GM10266 (cell line): ENCODE measurements at regions not wholly inside any gene's neighbourhood (a gene's known extent, or its start where the extent isn't known, plus 50 kb on each side); places are given as distances from the start of the nearest gene placed in this dataset.

Experiments
- DNase-seq: peaks from one replicate; pipeline ENCODE4 v3.0.0; 2012; ENCODE audit errors: extremely low spot score
- CTCF ChIP-seq: IDR thresholded peaks from 2 replicates; pipeline ENCODE4 v1.5.1; 2012; ENCODE audit warnings: mild to moderate bottlenecking, low read depth; ENCODE audit not compliant: control insufficient read depth, insufficient read depth; ENCODE audit errors: missing control alignments

- no peak for TF ChIP-seq CTCF
- DNase-seq: no peak
These were observed 113.4 kb upstream of the GLI2 start for GRCh38 chr2:120622159-120622869.

DNA sequence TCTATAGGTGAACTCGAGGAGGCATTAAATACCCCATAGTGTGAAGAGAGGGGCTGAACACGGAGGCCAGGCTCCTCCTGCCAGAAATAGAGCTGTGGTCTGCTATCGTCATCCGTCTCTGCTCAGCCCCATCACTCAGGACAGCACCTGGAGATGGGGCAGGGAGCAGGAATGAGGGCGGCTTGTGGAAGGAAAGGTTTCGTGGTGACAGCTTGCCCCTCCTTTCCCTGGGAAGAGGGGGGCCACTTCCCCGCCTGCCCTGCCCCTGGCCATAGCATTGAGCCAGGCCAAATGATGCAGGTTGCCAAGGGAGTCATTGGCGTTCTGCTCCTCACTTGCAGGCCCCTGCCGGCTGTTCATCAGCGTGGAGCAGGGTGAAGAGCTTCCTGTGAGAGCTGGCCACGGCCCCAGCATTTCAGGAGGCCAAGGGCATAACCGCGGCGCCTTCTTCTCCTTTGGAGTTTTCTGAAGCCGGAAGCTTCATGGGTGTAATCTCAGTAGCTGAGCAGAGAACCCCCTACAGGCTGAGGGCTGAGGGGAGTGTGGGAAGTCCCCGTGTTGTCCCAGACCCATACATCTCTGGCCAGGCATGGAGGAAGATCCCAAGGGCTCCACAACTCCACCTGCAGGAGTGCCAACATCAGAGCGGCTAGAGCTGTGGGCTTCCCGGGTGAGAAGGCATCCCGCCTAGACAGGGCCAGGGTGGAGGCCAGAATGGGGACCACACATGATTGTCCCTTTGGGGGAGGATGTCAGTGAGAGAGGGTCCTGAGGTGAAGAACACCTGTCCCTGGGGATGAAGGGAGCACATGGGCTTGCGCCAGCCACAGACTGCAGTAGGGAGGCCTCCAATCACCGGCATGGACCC lies 112.5 kb upstream of the GLI2 start:
- no peak for DNase-seq
- no peak for TF ChIP-seq CTCF

DNA sequence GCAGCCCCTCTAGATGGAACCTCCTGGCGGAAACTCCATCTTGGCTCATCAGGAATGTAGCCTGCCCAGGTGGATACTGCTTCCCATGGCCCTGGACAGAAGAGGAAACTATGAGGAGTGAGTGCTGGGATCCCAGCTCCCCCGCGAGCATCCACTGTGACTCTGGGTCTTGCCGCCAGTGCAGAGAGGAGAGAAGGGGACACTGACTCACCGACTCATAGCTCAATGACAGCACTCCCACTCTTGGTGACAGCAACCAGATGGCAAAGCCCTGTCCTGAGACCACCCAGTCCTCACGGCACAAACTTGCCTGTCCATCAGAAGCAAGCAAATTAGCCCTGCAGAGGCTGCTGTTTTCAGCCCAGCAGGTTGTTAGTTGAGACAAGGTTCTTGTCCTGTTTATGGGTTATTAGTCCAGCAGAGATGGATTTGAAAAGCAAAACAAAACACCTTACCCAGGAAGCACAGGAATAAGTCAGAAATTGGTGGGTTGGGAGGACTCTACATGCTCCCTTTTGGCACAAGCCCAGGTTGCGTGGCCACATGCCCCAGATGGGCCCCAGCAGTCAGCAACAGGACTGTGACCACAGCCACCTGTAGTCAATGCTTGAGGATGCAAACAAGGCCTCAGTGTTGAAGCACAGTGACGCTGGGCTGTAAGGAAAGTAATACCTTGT lies 111.5 kb upstream of the GLI2 start:
- TF ChIP-seq CTCF: no peak
- no peak for DNase-seq

GRCh38 chr2:120624738-120625446 lies 110.8 kb upstream of the GLI2 start:
- TF ChIP-seq CTCF: no peak
- DNase-seq: no peak

DNA sequence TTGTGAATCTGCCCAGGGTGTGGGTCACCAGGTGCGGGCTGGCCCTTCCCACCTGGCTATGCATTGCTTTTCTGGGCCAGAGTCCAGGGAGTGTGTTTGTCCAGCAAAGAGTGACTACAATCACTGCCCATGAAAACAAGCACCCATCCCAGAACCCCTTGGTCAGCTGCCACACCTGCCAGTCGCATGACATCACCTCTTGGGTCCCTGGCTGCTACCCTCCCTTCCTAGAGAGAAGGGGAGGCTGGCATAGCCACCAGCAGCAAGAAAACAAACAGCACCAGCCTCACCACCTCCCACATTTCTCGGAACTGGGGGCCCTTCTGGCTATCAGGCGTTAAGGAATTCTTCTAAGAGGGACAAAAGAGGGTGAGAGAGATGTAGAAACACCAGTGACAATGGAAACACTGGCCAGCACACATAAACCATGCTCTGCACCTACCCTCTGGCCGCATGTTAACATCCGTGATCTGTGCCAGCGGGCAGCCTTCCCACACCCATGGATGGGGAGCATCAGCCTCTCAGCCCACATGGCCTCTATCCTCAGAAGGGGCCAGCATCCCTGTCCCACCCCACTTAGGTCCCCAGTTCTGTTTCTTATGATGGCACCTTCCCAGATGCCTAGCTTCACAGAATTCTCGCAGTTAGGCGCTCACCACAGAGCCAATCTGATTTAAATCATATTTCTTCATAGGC lies 109.7 kb upstream of the GLI2 start:
- no peak for DNase-seq
- no peak for TF ChIP-seq CTCF

GRCh38 chr2:120626566-120626965 lies 109.1 kb upstream of the GLI2 start:
- TF ChIP-seq CTCF: no peak
- no peak for DNase-seq
